ENCODE measurements at regions not wholly inside any gene's neighbourhood (a gene's known extent, or its start where the extent isn't known, plus 50 kb on each side); places are given as distances from the start of the nearest gene placed in this dataset.

DNA sequence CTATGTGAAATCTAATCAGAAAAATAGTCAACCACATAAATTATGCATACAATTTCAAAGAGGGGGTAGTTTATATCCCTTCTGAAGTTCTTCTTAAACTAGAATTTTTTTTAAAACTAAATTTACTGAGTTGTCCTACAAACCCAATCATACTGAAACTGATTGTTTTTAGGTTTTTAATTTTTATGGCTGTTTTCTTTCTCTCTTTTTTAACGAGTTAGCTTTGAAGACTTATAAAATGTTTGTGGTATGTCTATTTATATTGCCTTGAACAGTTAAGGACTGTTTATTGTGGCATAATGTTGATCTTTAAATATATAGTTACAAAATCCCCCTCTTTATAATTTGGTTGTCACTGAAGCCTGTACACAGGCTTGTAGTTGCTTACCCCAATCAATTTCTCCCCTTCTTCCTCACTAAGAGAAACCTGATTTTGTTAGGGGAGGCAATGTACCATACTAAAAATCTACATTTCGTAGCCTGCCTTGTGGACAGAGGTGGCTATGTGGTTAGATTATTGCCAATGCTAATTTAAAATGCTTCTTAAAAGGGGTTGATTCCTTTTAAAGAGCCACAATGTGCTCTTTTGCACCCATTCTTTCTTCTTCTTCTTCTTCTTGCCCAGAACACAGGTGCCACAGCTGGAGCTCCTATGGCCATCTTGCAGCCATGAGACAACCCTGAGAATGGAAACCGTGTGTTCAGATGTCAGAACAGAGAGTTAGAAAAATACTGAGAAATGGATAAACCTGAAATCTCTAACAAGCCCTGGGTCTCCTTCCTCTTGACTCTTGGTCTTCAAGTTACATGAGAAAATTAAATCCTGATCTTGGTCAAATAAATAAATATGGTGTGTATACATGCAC lies 102.7 kb upstream of the ZNF827 start:
- no peaks in the 10 kb centered on the region for H3K23me2 ChIP-seq (ENCODE audit: low read depth, low read length)
- FAIRE-seq (no peak), DNase-seq (ENCODE audit: low read depth in 1 of 2, low spot score in 2 of 2) (no peak)
- H4K20me1 ChIP-seq (replicated peaks in 1 of 2; ENCODE audit: control insufficient read depth in 1 of 2, insufficient read depth in 2 of 2, low read length in 2 of 2): no peaks in the 10 kb centered on the region
- no peaks in the 10 kb centered on the region for H3K9me3 ChIP-seq (ENCODE audit: insufficient read depth in 2 of 2, low read depth in 1 of 2, low read length in 1 of 2)
- H3K27me3 ChIP-seq (replicated peaks in 1 of 4; ENCODE audit: control insufficient read depth in 3 of 4, extremely low read depth in 1 of 4, insufficient read depth in 3 of 4, low read length in 3 of 4): no peaks in the 10 kb centered on the region
- no peak overlapping the region for H3K23ac ChIP-seq (ENCODE audit: insufficient read length)
- H3K79me1 ChIP-seq (ENCODE audit: low read depth, low read length): no peaks in the 10 kb centered on the region
- no peak overlapping the region for H2AFZ ChIP-seq (ENCODE audit: low read length)
- no peak overlapping the region for H3K14ac ChIP-seq (ENCODE audit: insufficient read length)
- no peaks in the 10 kb centered on the region for H3K36me3 ChIP-seq (ENCODE audit: control insufficient read depth in 2 of 4, insufficient read depth in 4 of 4, low read length in 3 of 4)
- no peak overlapping the region for H3K27ac ChIP-seq (ENCODE audit: low read depth, low read length)
- no peak overlapping the region for H3K4ac ChIP-seq (replicated peaks; ENCODE audit: insufficient read length, low read depth, low read length)
- no peak overlapping the region for H4K91ac ChIP-seq (replicated peaks; ENCODE audit: insufficient read length, low read length)
- H3K9ac ChIP-seq (replicated peaks in 1 of 4; ENCODE audit: extremely low read depth in 1 of 4, low read depth in 3 of 4, low read length in 3 of 4): no peak overlapping the region
- H3K4me2 ChIP-seq (ENCODE audit: insufficient read depth in 1 of 2, low read depth in 2 of 2, low read length in 2 of 2): no peak overlapping the region
- no peak overlapping the region for H4K8ac ChIP-seq (ENCODE audit: extremely low read depth, insufficient read depth, low read length)
- no peak overlapping the region for H2BK5ac ChIP-seq (ENCODE audit: low read depth, low read length)
- no peak overlapping the region for H2BK20ac ChIP-seq (ENCODE audit: low read length)
- CTCF ChIA-PET (ENCODE audit: partially characterized antibody): interaction anchor here (0.8 to 1.5 kb wide), 2 partner anchors 11 to 86 kb away, joined by 4 read pairs; no protein-coding TSS in a partner anchor
- no peak overlapping the region for H2BK120ac ChIP-seq (replicated peaks; ENCODE audit: low read depth, low read length)
- no peaks in the 10 kb centered on the region for H3K79me2 ChIP-seq (ENCODE audit: control insufficient read depth in 1 of 2, insufficient read depth in 2 of 2, low read length in 2 of 2)
- no peak for TF ChIP-seq POLR2A (IDR thresholded peaks at IDR 0.05; ENCODE audit: control extremely low read depth in 1 of 2, low read depth in 2 of 2, low read length in 2 of 2)
- TF ChIP-seq RXRA (IDR thresholded peaks at IDR 0.05; ENCODE audit: insufficient read depth, low read depth, low read length): no peak
- TF ChIP-seq RNF2 (IDR thresholded peaks at IDR 0.05; ENCODE audit: borderline replicate concordance, low read depth, low read length, missing control alignments, poor library complexity, severe bottlenecking): no peak
- no peak for TF ChIP-seq SIN3A (conservative IDR thresholded peaks at IDR 0.05 in 1 of 2, IDR thresholded peaks at IDR 0.05 in 1 of 2; ENCODE audit: low read depth in 1 of 2, low read length in 2 of 2)
- TF ChIP-seq HDAC6 (IDR thresholded peaks at IDR 0.05; ENCODE audit: low read depth, low read length): no peak
- no peak overlapping the region for H3K4me3 ChIP-seq (ENCODE audit: extremely low read depth in 1 of 4, insufficient read depth in 2 of 4, low read depth in 3 of 4, low read length in 4 of 4)
- 91% methylated on average over 3 of the region's 3 CpGs; no CpG with 5 or more reads in 1 of the 2 experiments for WGBS, 2 experiments (ENCODE audit: extremely low coverage in 1 of 2, insufficient coverage in 1 of 2, insufficient read length in 1 of 2, insufficient replicate concordance in 2 of 2, low coverage in 1 of 2, low lambda C conversion rate in 2 of 2, missing lambda C conversion rate in 1 of 2)
- H3K18ac ChIP-seq (ENCODE audit: extremely low read depth, low read length): no peak overlapping the region
- POLR2A ChIA-PET (ENCODE audit: partially characterized antibody): no interaction called here
- H3K56ac ChIP-seq (replicated peaks; ENCODE audit: insufficient read length, low read depth, low read length): no peak overlapping the region
- H4K5ac ChIP-seq (ENCODE audit: insufficient read length, low read depth, low read length): no peak overlapping the region
- H2BK12ac ChIP-seq (ENCODE audit: low read depth, low read length): no peak overlapping the region
- H2BK15ac ChIP-seq (ENCODE audit: low read length): no peak overlapping the region
- H2AK5ac ChIP-seq (ENCODE audit: low read depth, low read length): no peak overlapping the region
- no peaks in the 10 kb centered on the region for H3K4me1 ChIP-seq (replicated peaks in 1 of 4; ENCODE audit: control insufficient read depth in 3 of 4, insufficient read depth in 4 of 4, low read length in 3 of 4)

Measured in H1 (cell line).